CD14-positive monocyte (primary cell): ENCODE measurements at regions not wholly inside any gene's neighbourhood (a gene's known extent, or its start where the extent isn't known, plus 50 kb on each side); places are given as distances from the start of the nearest gene placed in this dataset.

ENCODE experiments used
- DNase-seq, 3 donors: peaks; one replicate each; pipeline ENCODE4 v3.0.0-alpha.2; 2011 to 2022
- H2AFZ ChIP-seq: 2 replicates; pipeline ENCODE4 v1.6.0; 2012; ENCODE audit warnings: mild to moderate bottlenecking, low read depth, low read length, inconsistent platforms; ENCODE audit not compliant: insufficient read depth, poor library complexity, severe bottlenecking
- H3K27ac ChIP-seq, 2 donors: 1 replicate in 1 of 2; 2 replicates in 1 of 2; pipeline ENCODE4 v1.5.1; 2012 to 2013; ENCODE audit warnings: low read length in 2 of 2, control low read depth in 1 of 2, inconsistent platforms in 1 of 2, low read depth in 1 of 2, mild to moderate bottlenecking in 1 of 2
- H3K27me3 ChIP-seq, 2 donors: one replicate each; pipeline versions ENCODE4 v1.6.0 to v1.6.1; 2011 to 2013; ENCODE audit warnings: low read length in 2 of 2; ENCODE audit not compliant: control insufficient read depth in 2 of 2, insufficient read depth in 2 of 2
- H3K36me3 ChIP-seq, 2 donors: replicated peaks in 1 of 2; 1 replicate in 1 of 2; 2 replicates in 1 of 2; pipeline versions ENCODE4 v1.5.1 to v1.6.1; 2012 to 2013; ENCODE audit warnings: low read length in 2 of 2, control low read depth in 1 of 2, inconsistent platforms in 1 of 2, mild to moderate bottlenecking in 1 of 2; ENCODE audit not compliant: insufficient read depth in 2 of 2, control insufficient read depth in 1 of 2
- H3K4me1 ChIP-seq, 2 donors: 1 replicate in 1 of 2; 2 replicates in 1 of 2; pipeline versions ENCODE4 v1.5.1 to v1.6.1; 2012 to 2013; ENCODE audit warnings: low read length in 2 of 2, control low read depth in 1 of 2, inconsistent platforms in 1 of 2, mild to moderate bottlenecking in 1 of 2, moderate library complexity in 1 of 2; ENCODE audit not compliant: insufficient read depth in 2 of 2, control insufficient read depth in 1 of 2
- H3K4me2 ChIP-seq: replicated peaks from 2 replicates; pipeline ENCODE3; 2012; ENCODE audit warnings: low read length, moderate library complexity, mild to moderate bottlenecking; ENCODE audit not compliant: poor library complexity, severe bottlenecking; ENCODE audit errors: extremely low read depth
- H3K4me3 ChIP-seq, 3 experiments: fragments of 200-600 bp in 1 of 3; sonication (generic) in 1 of 3; replicated peaks in 1 of 3; 1 replicate in 2 of 3; 2 replicates in 1 of 3; pipeline ENCODE4 v1.5.1; 2011 to 2013; ENCODE audit warnings: low read length in 3 of 3, mild to moderate bottlenecking in 3 of 3, control low read depth in 2 of 3, low read depth in 2 of 3, inconsistent platforms in 1 of 3, moderate library complexity in 1 of 3
- H3K79me2 ChIP-seq: 2 replicates; pipeline ENCODE4 v1.6.0; 2012; ENCODE audit warnings: mild to moderate bottlenecking, control low read depth, inconsistent platforms, low read length, moderate library complexity; ENCODE audit not compliant: insufficient read depth
- H3K9ac ChIP-seq: 2 replicates; pipeline ENCODE4 v1.6.0; 2017; ENCODE audit warnings: low read length, mild to moderate bottlenecking; ENCODE audit not compliant: insufficient read depth, poor library complexity, severe bottlenecking
- H3K9me3 ChIP-seq, 2 donors: replicated peaks in 1 of 2; 1 replicate in 1 of 2; 2 replicates in 1 of 2; pipeline versions ENCODE4 v1.5.1 to v1.6.1; 2012 to 2013; ENCODE audit warnings: low read length in 2 of 2, control low read depth in 1 of 2; ENCODE audit not compliant: control insufficient read depth in 1 of 2, insufficient read depth in 1 of 2
- H4K20me1 ChIP-seq: 2 replicates; pipeline ENCODE4 v1.6.0; 2012; ENCODE audit warnings: mild to moderate bottlenecking, low read length, control low read depth, moderate library complexity; ENCODE audit not compliant: insufficient read depth
- H3K27ac Mint-ChIP-seq, 7 donors: one replicate each; pipeline ENCODE4 v1.8.0; 2020; ENCODE audit warnings: mild to moderate bottlenecking in 7 of 7, mixed read lengths in 7 of 7, moderate library complexity in 6 of 7, inconsistent platforms in 2 of 7
- H3K27me3 Mint-ChIP-seq, 3 donors: one replicate each; pipeline ENCODE4 v1.8.0; 2021 to 2022; ENCODE audit warnings: low read depth in 3 of 3, mild to moderate bottlenecking in 3 of 3, mixed read lengths in 3 of 3, moderate library complexity in 3 of 3, inconsistent platforms in 1 of 3
- H3K36me3 Mint-ChIP-seq, 2 donors: one replicate each; pipeline ENCODE4 v1.8.0; 2020; ENCODE audit warnings: mixed read lengths in 2 of 2, inconsistent platforms in 1 of 2, mild to moderate bottlenecking in 1 of 2
- H3K4me1 Mint-ChIP-seq: one replicate; pipeline ENCODE4 v1.8.0; 2020; ENCODE audit warnings: mild to moderate bottlenecking, mixed read lengths
- H3K4me3 Mint-ChIP-seq, 2 donors: one replicate each; pipeline ENCODE4 v1.8.0; 2020; ENCODE audit warnings: mild to moderate bottlenecking in 2 of 2, mixed read lengths in 2 of 2, moderate library complexity in 1 of 2
- H3K9me3 Mint-ChIP-seq, 7 donors: one replicate each; pipeline ENCODE4 v1.8.0; 2020 to 2022; ENCODE audit warnings: mixed read lengths in 7 of 7, mild to moderate bottlenecking in 6 of 7, moderate library complexity in 6 of 7, inconsistent platforms in 2 of 7
- WGBS: methylation state at CpG from one replicate; pipeline ENCODE4 v1.1.5; 2013; ENCODE audit warnings: missing lambda C conversion rate; ENCODE audit not compliant: insufficient coverage; 5-methylcytosine and 5-hydroxymethylcytosine counted together
- intact Hi-C, 2 donors: fragments of 100-400 bp; cut with micrococcal nuclease; formaldehyde crosslinking; loops; one replicate each; pipeline versions ENCODE4 v1.15.0 to v1.15.1; 2023
- TF ChIP-seq, protein P1 (sequence below): fragments of 200-600 bp; IDR thresholded peaks from one replicate; pipeline ENCODE4 v1.8.0; 2022; ENCODE audit warnings: antibody characterized with exemption, mild to moderate bottlenecking

DNA sequence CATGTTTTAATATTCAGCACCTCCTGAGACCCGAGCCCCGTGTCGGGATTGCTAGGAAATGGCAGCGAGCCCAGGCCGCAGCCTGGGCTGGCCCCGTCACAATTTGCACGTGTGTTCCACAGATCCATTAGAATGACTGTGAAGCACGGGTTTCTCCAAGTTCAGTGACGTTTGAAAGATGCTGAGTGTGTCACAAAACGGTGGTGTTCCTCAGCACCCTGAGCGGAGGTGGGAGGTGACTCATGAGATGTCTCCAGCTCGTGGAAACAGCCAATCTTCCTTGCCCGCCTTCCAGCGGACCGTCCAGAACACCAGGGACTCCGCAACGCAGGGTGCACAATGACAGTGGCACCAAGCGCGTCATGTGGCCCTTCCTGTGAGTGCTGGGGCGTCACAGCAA is 412.8 kb downstream of the IRX2 start:
- no peak for DNase-seq
- Mint-ChIP-seq H3K27me3 (peaks cover 0 to 5% (median 4%) of the 10 kb centered on the region in 3 donors), H3K4me3 (no peak overlapping the region), H3K27ac (no peak overlapping the region), H3K9me3 (peaks cover 2 to 7% (median 4%) of the 10 kb centered on the region in 7 donors), H3K36me3 (no peaks in the 10 kb centered on the region), H3K4me1 (no peaks in the 10 kb centered on the region)
- Histone ChIP-seq H3K79me2 (no peaks in the 10 kb centered on the region), H3K4me2 (no peak overlapping the region), H3K27ac (no peak overlapping the region), H2AFZ (no peak overlapping the region), H4K20me1 (no peaks in the 10 kb centered on the region), H3K36me3 (no peaks in the 10 kb centered on the region), H3K4me1 (no peaks in the 10 kb centered on the region), H3K9me3 (peaks cover 2 to 12% of the 10 kb centered on the region in 2 donors), H3K9ac (no peak overlapping the region), H3K4me3 (no peak overlapping the region), H3K27me3 (no peaks in the 10 kb centered on the region)
- TF ChIP-seq, protein P1, sequence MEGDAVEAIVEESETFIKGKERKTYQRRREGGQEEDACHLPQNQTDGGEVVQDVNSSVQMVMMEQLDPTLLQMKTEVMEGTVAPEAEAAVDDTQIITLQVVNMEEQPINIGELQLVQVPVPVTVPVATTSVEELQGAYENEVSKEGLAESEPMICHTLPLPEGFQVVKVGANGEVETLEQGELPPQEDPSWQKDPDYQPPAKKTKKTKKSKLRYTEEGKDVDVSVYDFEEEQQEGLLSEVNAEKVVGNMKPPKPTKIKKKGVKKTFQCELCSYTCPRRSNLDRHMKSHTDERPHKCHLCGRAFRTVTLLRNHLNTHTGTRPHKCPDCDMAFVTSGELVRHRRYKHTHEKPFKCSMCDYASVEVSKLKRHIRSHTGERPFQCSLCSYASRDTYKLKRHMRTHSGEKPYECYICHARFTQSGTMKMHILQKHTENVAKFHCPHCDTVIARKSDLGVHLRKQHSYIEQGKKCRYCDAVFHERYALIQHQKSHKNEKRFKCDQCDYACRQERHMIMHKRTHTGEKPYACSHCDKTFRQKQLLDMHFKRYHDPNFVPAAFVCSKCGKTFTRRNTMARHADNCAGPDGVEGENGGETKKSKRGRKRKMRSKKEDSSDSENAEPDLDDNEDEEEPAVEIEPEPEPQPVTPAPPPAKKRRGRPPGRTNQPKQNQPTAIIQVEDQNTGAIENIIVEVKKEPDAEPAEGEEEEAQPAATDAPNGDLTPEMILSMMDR: no peak
- WGBS: 81% methylated on average over 20 of the region's 20 CpGs
- intact Hi-C loops: no loop called here

DNA sequence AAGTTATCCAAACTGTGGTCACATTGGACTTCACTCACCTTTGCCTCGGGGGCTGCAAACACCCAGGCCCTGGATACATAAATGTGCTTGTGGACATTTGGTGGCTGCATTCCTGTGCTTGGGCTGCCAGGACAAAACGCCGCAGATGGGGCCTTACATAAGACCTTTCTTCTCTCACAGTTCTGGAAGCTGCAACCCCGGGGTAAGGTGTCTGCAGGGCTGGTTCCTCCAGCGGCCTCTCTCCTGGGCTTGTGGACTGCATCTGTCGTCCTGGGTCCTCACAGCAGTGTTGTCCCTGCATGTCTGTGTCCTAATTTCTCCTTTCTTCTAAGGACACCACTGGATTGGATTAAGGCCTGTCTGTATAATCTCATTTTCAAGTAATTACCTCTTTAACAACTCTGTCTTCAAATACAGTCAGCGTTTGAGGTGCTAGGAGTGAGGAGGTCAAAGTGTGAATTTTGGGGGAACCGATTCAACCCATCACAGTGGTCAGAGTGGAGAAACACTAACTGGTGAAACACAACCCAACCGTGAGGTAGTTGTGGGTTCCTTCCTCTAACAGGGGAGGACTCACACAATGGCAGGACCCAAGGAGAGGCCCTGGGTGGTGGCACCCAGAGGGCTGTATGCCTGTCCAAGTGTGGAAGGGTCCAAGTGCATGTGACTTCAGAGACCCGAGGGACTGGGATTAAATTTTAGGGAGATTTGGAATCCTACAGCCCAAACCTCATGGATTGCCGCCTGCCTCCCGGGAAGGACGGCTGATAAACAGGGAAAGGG is 415.6 kb downstream of the IRX2 start:
- Mint-ChIP-seq H3K36me3 (no peaks in the 10 kb centered on the region), H3K9me3 (peaks cover 6 to 16% (median 14%) of the 10 kb centered on the region in 7 donors), H3K4me3 (no peak overlapping the region), H3K4me1 (no peaks in the 10 kb centered on the region), H3K27me3 (peaks cover 0 to 5% (median 4%) of the 10 kb centered on the region in 3 donors), H3K27ac (no peak overlapping the region)
- H3K4me1 ChIP-seq: no peaks in the 10 kb centered on the region
- 92% methylated on average over 9 of the region's 13 CpGs for WGBS
- H3K4me2 ChIP-seq: no peak overlapping the region
- no peaks in the 10 kb centered on the region for H4K20me1 ChIP-seq
- peaks cover 12 to 33% of the 10 kb centered on the region in 2 donors for H3K9me3 ChIP-seq
- TF ChIP-seq, protein P1: no peak
- no peak overlapping the region for H3K27ac ChIP-seq
- H2AFZ ChIP-seq: no peak overlapping the region
- no peaks in the 10 kb centered on the region for H3K36me3 ChIP-seq
- H3K27me3 ChIP-seq: no peaks in the 10 kb centered on the region
- no peak overlapping the region for H3K4me3 ChIP-seq
- intact Hi-C loops: no loop called here
- no peaks in the 10 kb centered on the region for H3K79me2 ChIP-seq
- no peak for DNase-seq
- H3K9ac ChIP-seq: no peak overlapping the region
